HG03342 (cell line): ENCODE measurements at regions not wholly inside any gene's neighbourhood (a gene's known extent, or its start where the extent isn't known, plus 50 kb on each side); places are given as distances from the start of the nearest gene placed in this dataset.
"Not testable (repeated sequence)": the region's sequence is repeated elsewhere in the genome, so short reads cannot be mapped to it uniquely, and the experiment has no call there.

ENCODE experiments used
- ATAC-seq: cut with Tn5 transposase; IDR thresholded peaks from one replicate; pipeline ENCODE4 v1.9.1; 2021; ENCODE audit warnings: mild to moderate bottlenecking, moderate library complexity; ENCODE audit not compliant: unreplicated experiment

GRCh38 chr20:19867940-19868371, 109.9 kb downstream of the RIN2 start:
- ATAC-seq: no peak

GRCh38 chr20:19868441-19868840, 110.4 kb downstream of the RIN2 start:
- no peak for ATAC-seq

GRCh38 chr20:19872001-19872400, 113.9 kb downstream of the RIN2 start:
- no peak for ATAC-seq

GRCh38 chr20:19874040-19874727, 116.1 kb downstream of the RIN2 start:
- no peak for ATAC-seq

- no peak for ATAC-seq
Measured at GRCh38 chr20:19875376-19876221, 117.5 kb downstream of the RIN2 start.

GRCh38 chr20:19876828-19877460, 118.9 kb downstream of the RIN2 start:
- ATAC-seq: no peak

GRCh38 chr20:19879874-19880255, 121.8 kb downstream of the RIN2 start:
- not testable (repeated sequence) for ATAC-seq

GRCh38 chr20:19880256-19881079, 122.4 kb downstream of the RIN2 start:
- ATAC-seq: no peak

GRCh38 chr20:19881080-19881840, 123.2 kb downstream of the RIN2 start:
- ATAC-seq: no peak

GRCh38 chr20:19881990-19882389, 123.9 kb downstream of the RIN2 start:
- ATAC-seq: no peak

- no peak for ATAC-seq
Measured at GRCh38 chr20:19882446-19882845, 124.4 kb downstream of the RIN2 start.

GRCh38 chr20:19883501-19883900, 125.4 kb downstream of the RIN2 start:
- no peak for ATAC-seq

GRCh38 chr20:19885594-19885938, 127.5 kb downstream of the RIN2 start:
- no peak for ATAC-seq

GRCh38 chr20:19885939-19886660, 128.0 kb downstream of the RIN2 start:
- no peak for ATAC-seq

GRCh38 chr20:19886661-19887288, 128.7 kb downstream of the RIN2 start:
- no peak for ATAC-seq

GRCh38 chr20:19887556-19888268, 129.4 kb upstream of the NAA20 start:
- ATAC-seq: no peak

GRCh38 chr20:19888269-19888671, 128.9 kb upstream of the NAA20 start:
- ATAC-seq: no peak
